ENCODE measurements at regions not wholly inside any gene's neighbourhood (a gene's known extent, or its start where the extent isn't known, plus 50 kb on each side); places are given as distances from the start of the nearest gene placed in this dataset.

GRCh38 chr12:126353604-126354003 lies 1288.4 kb downstream of the AACS start:
- H3K4me3 ChIP-seq (ENCODE audit: severe bottlenecking), result no peak overlapping the region
- peak overlapping the region; percentile 53 for H3K27ac ChIP-seq (ENCODE audit: poor library complexity, severe bottlenecking)
- ATAC-seq (ENCODE audit: low read depth) (peak; percentile 91), DNase-seq (ENCODE audit: low spot score) (peak; percentile 64)
- no peak for TF ChIP-seq CTCF (IDR thresholded peaks at IDR 0.05; ENCODE audit: poor library complexity, severe bottlenecking)
- H3K9me3 ChIP-seq (ENCODE audit: severe bottlenecking), result no peaks in the 10 kb centered on the region
- no peaks in the 10 kb centered on the region for H3K36me3 ChIP-seq (ENCODE audit: low read depth)
- H3K4me1 ChIP-seq (ENCODE audit: insufficient read depth, poor library complexity, severe bottlenecking), result peaks cover 5% of the 10 kb centered on the region
- H3K27me3 ChIP-seq (ENCODE audit: insufficient read depth, poor library complexity, severe bottlenecking), result no peaks in the 10 kb centered on the region

GRCh38 chr12:126354633-126355032 lies 1289.4 kb downstream of the AACS start:
- ATAC-seq (ENCODE audit: low read depth) (no peak), DNase-seq (ENCODE audit: low spot score) (no peak)
- Histone ChIP-seq H3K27me3 (ENCODE audit: insufficient read depth, poor library complexity, severe bottlenecking) (no peaks in the 10 kb centered on the region), H3K27ac (ENCODE audit: poor library complexity, severe bottlenecking) (no peak overlapping the region), H3K4me3 (ENCODE audit: severe bottlenecking) (no peak overlapping the region), H3K9me3 (ENCODE audit: severe bottlenecking) (no peaks in the 10 kb centered on the region), H3K4me1 (ENCODE audit: insufficient read depth, poor library complexity, severe bottlenecking) (peaks cover 5% of the 10 kb centered on the region), H3K36me3 (ENCODE audit: low read depth) (no peaks in the 10 kb centered on the region)
- no peak for TF ChIP-seq CTCF (IDR thresholded peaks at IDR 0.05; ENCODE audit: poor library complexity, severe bottlenecking)

- peaks cover 5% of the 10 kb centered on the region for H3K4me1 ChIP-seq (ENCODE audit: insufficient read depth, poor library complexity, severe bottlenecking)
- no peaks in the 10 kb centered on the region for H3K27me3 ChIP-seq (ENCODE audit: insufficient read depth, poor library complexity, severe bottlenecking)
- no peaks in the 10 kb centered on the region for H3K9me3 ChIP-seq (ENCODE audit: severe bottlenecking)
- no peak for TF ChIP-seq CTCF (IDR thresholded peaks at IDR 0.05; ENCODE audit: poor library complexity, severe bottlenecking)
- no peak for ATAC-seq (ENCODE audit: low read depth)
- H3K4me3 ChIP-seq (ENCODE audit: severe bottlenecking), result no peak overlapping the region
- no peak for DNase-seq (ENCODE audit: low spot score)
- no peak overlapping the region for H3K27ac ChIP-seq (ENCODE audit: poor library complexity, severe bottlenecking)
- no peaks in the 10 kb centered on the region for H3K36me3 ChIP-seq (ENCODE audit: low read depth)
These were observed 1290.1 kb downstream of the AACS start for GRCh38 chr12:126355346-126355745.

GRCh38 chr12:126358806-126359205 lies 1293.6 kb downstream of the AACS start:
- Histone ChIP-seq H3K36me3 (ENCODE audit: low read depth) (no peaks in the 10 kb centered on the region), H3K4me3 (ENCODE audit: severe bottlenecking) (no peak overlapping the region), H3K9me3 (ENCODE audit: severe bottlenecking) (no peaks in the 10 kb centered on the region), H3K4me1 (ENCODE audit: insufficient read depth, poor library complexity, severe bottlenecking) (no peaks in the 10 kb centered on the region), H3K27me3 (ENCODE audit: insufficient read depth, poor library complexity, severe bottlenecking) (no peaks in the 10 kb centered on the region), H3K27ac (ENCODE audit: poor library complexity, severe bottlenecking) (no peak overlapping the region)
- no peak for TF ChIP-seq CTCF (IDR thresholded peaks at IDR 0.05; ENCODE audit: poor library complexity, severe bottlenecking)
- DNase-seq (ENCODE audit: low spot score) (no peak), ATAC-seq (ENCODE audit: low read depth) (no peak)

- DNase-seq (ENCODE audit: low spot score), result no peak
- Histone ChIP-seq H3K36me3 (ENCODE audit: low read depth) (no peaks in the 10 kb centered on the region), H3K4me1 (ENCODE audit: insufficient read depth, poor library complexity, severe bottlenecking) (no peaks in the 10 kb centered on the region), H3K9me3 (ENCODE audit: severe bottlenecking) (no peaks in the 10 kb centered on the region), H3K27me3 (ENCODE audit: insufficient read depth, poor library complexity, severe bottlenecking) (no peaks in the 10 kb centered on the region), H3K4me3 (ENCODE audit: severe bottlenecking) (no peak overlapping the region), H3K27ac (ENCODE audit: poor library complexity, severe bottlenecking) (no peak overlapping the region)
- no peak for ATAC-seq (ENCODE audit: low read depth)
- TF ChIP-seq CTCF (IDR thresholded peaks at IDR 0.05; ENCODE audit: poor library complexity, severe bottlenecking), result no peak
These were observed 1294.0 kb downstream of the AACS start for GRCh38 chr12:126359216-126359615.
